CD4-positive, alpha-beta memory T cell (primary cell): ENCODE measurements at regions not wholly inside any gene's neighbourhood (a gene's known extent, or its start where the extent isn't known, plus 50 kb on each side); places are given as distances from the start of the nearest gene placed in this dataset.
"Not testable (repeated sequence)": the region's sequence is repeated elsewhere in the genome, so short reads cannot be mapped to it uniquely, and the experiment has no call there.

Experiments used
- CTCF ChIA-PET: fragments of 350-600 bp; sonication (Branson Sonifier 250); formaldehyde crosslinking; loops from one replicate; lab custom pipeline; 2021; ENCODE audit warnings: inconsistent platforms; ENCODE audit not compliant: partially characterized antibody; lab: Charles Lee
- POLR2A ChIA-PET: fragments of 350-600 bp; sonication (Branson Sonifier 250); formaldehyde crosslinking; loops from one replicate; lab custom pipeline; 2021; ENCODE audit not compliant: partially characterized antibody; lab: Charles Lee
- DNase-seq, 5 donors: peaks; one replicate each; pipeline versions ENCODE4 v3.0.0 to v3.0.0-alpha.2; 2020 to 2022; ENCODE audit warnings: mixed read lengths in 1 of 5
- H3K27ac ChIP-seq: one replicate; pipeline ENCODE4 v1.7.0; 2013; ENCODE audit warnings: low read depth, low read length
- H3K27me3 ChIP-seq: 2 replicates; pipeline ENCODE4 v1.7.0; 2013; ENCODE audit warnings: mild to moderate bottlenecking, low read length, moderate library complexity; ENCODE audit not compliant: insufficient read depth
- H3K36me3 ChIP-seq: 2 replicates; pipeline ENCODE4 v1.7.0; 2013; ENCODE audit warnings: mild to moderate bottlenecking, low read length, moderate library complexity; ENCODE audit not compliant: insufficient read depth
- H3K4me1 ChIP-seq: 2 replicates; pipeline ENCODE4 v1.7.0; 2013; ENCODE audit warnings: mild to moderate bottlenecking, low read length, moderate library complexity; ENCODE audit not compliant: insufficient read depth
- H3K4me3 ChIP-seq, 2 donors: one replicate each; pipeline ENCODE4 v1.7.0; 2013; ENCODE audit warnings: low read length in 2 of 2, mild to moderate bottlenecking in 1 of 2
- H3K9me3 ChIP-seq, 2 donors: one replicate each; pipeline ENCODE4 v1.7.0; 2013; ENCODE audit warnings: low read length in 2 of 2, control low read depth in 1 of 2; ENCODE audit not compliant: control insufficient read depth in 1 of 2
- H3K27ac Mint-ChIP-seq, 7 donors: one replicate each; pipeline ENCODE4 v1.8.0; 2020 to 2021; ENCODE audit warnings: mixed read lengths in 7 of 7, mild to moderate bottlenecking in 6 of 7, inconsistent platforms in 3 of 7, moderate library complexity in 3 of 7
- H3K27me3 Mint-ChIP-seq, 2 donors: one replicate each; pipeline ENCODE4 v1.8.0; 2020 to 2021; ENCODE audit warnings: mixed read lengths in 2 of 2
- H3K36me3 Mint-ChIP-seq, 2 donors: one replicate each; pipeline ENCODE4 v1.8.0; 2020 to 2021; ENCODE audit warnings: mixed read lengths in 2 of 2, inconsistent platforms in 1 of 2, mild to moderate bottlenecking in 1 of 2
- H3K4me1 Mint-ChIP-seq, 4 donors: one replicate each; pipeline ENCODE4 v1.8.0; 2020 to 2021; ENCODE audit warnings: mixed read lengths in 4 of 4, mild to moderate bottlenecking in 1 of 4
- H3K4me3 Mint-ChIP-seq, 8 donors: one replicate each; pipeline ENCODE4 v1.8.0; 2020 to 2021; ENCODE audit warnings: mixed read lengths in 8 of 8, mild to moderate bottlenecking in 7 of 8, moderate library complexity in 6 of 8, inconsistent platforms in 3 of 8
- H3K9me3 Mint-ChIP-seq, 8 donors: one replicate each; pipeline ENCODE4 v1.8.0; 2020 to 2021; ENCODE audit warnings: mixed read lengths in 8 of 8, mild to moderate bottlenecking in 5 of 8, inconsistent platforms in 3 of 8, moderate library complexity in 1 of 8
- intact Hi-C: fragments of 100-400 bp; cut with micrococcal nuclease; formaldehyde crosslinking; loops from one replicate; pipeline ENCODE4 v1.15.1; 2023

- H3K27ac ChIP-seq, H3K4me1 Mint-ChIP-seq, H3K4me1 ChIP-seq, POLR2A ChIA-PET, H3K9me3 ChIP-seq, H3K4me3 ChIP-seq, H3K27me3 ChIP-seq, H3K36me3 Mint-ChIP-seq, H3K9me3 Mint-ChIP-seq, H3K4me3 Mint-ChIP-seq, DNase-seq, H3K27ac Mint-ChIP-seq, H3K27me3 Mint-ChIP-seq, intact Hi-C loops, H3K36me3 ChIP-seq, CTCF ChIA-PET: not testable (repeated sequence)
Measured at GRCh38 chrX:40993395-40993794, 91.8 kb upstream of the USP9X start.

- POLR2A ChIA-PET, result interaction anchor here (1.7 kb wide), 1 partner anchor 88 kb away, joined by 3 read pairs; the partner anchor contains the start of gene USP9X
- CTCF ChIA-PET, result no interaction called here
Measured at GRCh38 chrX:40996886-40997530, 88.2 kb upstream of the USP9X start.

GRCh38 chrX:40998123-40998522, 87.1 kb upstream of the USP9X start:
- DNase-seq, result no peak
- no peaks in the 10 kb centered on the region for H3K27me3 ChIP-seq
- no peak overlapping the region for H3K4me3 ChIP-seq
- Mint-ChIP-seq H3K4me1 (no peaks in the 10 kb centered on the region), H3K27ac (no peak overlapping the region), H3K36me3 (no peaks in the 10 kb centered on the region), H3K4me3 (no peak overlapping the region), H3K9me3 (peaks cover 0 to 2% (median 0%) of the 10 kb centered on the region in 8 donors), H3K27me3 (no peaks in the 10 kb centered on the region)
- no peaks in the 10 kb centered on the region for H3K9me3 ChIP-seq
- H3K4me1 ChIP-seq, result no peaks in the 10 kb centered on the region
- no peaks in the 10 kb centered on the region for H3K36me3 ChIP-seq
- CTCF ChIA-PET, result no interaction called here
- no peak overlapping the region for H3K27ac ChIP-seq
- POLR2A ChIA-PET, result no interaction called here
- intact Hi-C loops, result no loop called here

More at GRCh38 chrX:40996886-40997530, 88.2 kb upstream of the USP9X start:
- no peaks in the 10 kb centered on the region for H3K4me1 Mint-ChIP-seq
- no peak for DNase-seq
- Histone ChIP-seq H3K27ac (no peak overlapping the region), H3K9me3 (no peaks in the 10 kb centered on the region), H3K4me1 (no peaks in the 10 kb centered on the region), H3K4me3 (no peak overlapping the region), H3K36me3 (no peaks in the 10 kb centered on the region), H3K27me3 (no peaks in the 10 kb centered on the region)
- no peak overlapping the region for H3K27ac Mint-ChIP-seq
- peak overlapping the region in 2 of 8 donors; percentile 24 to 44 for H3K4me3 Mint-ChIP-seq
- intact Hi-C loops, result no loop called here
- peaks cover 0 to 2% (median 0%) of the 10 kb centered on the region in 8 donors for H3K9me3 Mint-ChIP-seq
- no peaks in the 10 kb centered on the region for H3K36me3 Mint-ChIP-seq
- H3K27me3 Mint-ChIP-seq, result no peaks in the 10 kb centered on the region

- POLR2A ChIA-PET, result interaction anchor here (0.5 kb wide), 1 partner anchor 15 kb away, joined by 3 read pairs; no protein-coding TSS in a partner anchor
- no peak for DNase-seq
- Histone ChIP-seq H3K36me3 (no peaks in the 10 kb centered on the region), H3K27ac (no peak overlapping the region), H3K9me3 (no peaks in the 10 kb centered on the region), H3K4me1 (no peaks in the 10 kb centered on the region), H3K27me3 (no peaks in the 10 kb centered on the region), H3K4me3 (no peak overlapping the region)
- H3K4me1 Mint-ChIP-seq, result peaks cover 0 to 5% (median 3%) of the 10 kb centered on the region in 4 donors
- intact Hi-C loops, result no loop called here
- H3K4me3 Mint-ChIP-seq, result no peak overlapping the region
- no peak overlapping the region for H3K27ac Mint-ChIP-seq
- H3K9me3 Mint-ChIP-seq, result no peaks in the 10 kb centered on the region
- H3K36me3 Mint-ChIP-seq, result no peaks in the 10 kb centered on the region
- CTCF ChIA-PET, result no interaction called here
- no peaks in the 10 kb centered on the region for H3K27me3 Mint-ChIP-seq
Measured at GRCh38 chrX:41001327-41001726, 83.9 kb upstream of the USP9X start.

- Mint-ChIP-seq H3K27ac (no peak overlapping the region), H3K27me3 (no peaks in the 10 kb centered on the region), H3K4me3 (no peak overlapping the region), H3K36me3 (no peaks in the 10 kb centered on the region), H3K4me1 (peaks cover 0 to 5% (median 3%) of the 10 kb centered on the region in 4 donors), H3K9me3 (no peaks in the 10 kb centered on the region)
- no peak overlapping the region for H3K27ac ChIP-seq
- POLR2A ChIA-PET, result no interaction called here
- H3K36me3 ChIP-seq, result no peaks in the 10 kb centered on the region
- H3K27me3 ChIP-seq, result no peaks in the 10 kb centered on the region
- H3K4me3 ChIP-seq, result no peak overlapping the region
- intact Hi-C loops, result no loop called here
- no peaks in the 10 kb centered on the region for H3K9me3 ChIP-seq
- H3K4me1 ChIP-seq, result no peaks in the 10 kb centered on the region
- CTCF ChIA-PET, result no interaction called here
- DNase-seq, result no peak
Measured at GRCh38 chrX:41002026-41002425, 83.2 kb upstream of the USP9X start.

GRCh38 chrX:41003506-41004270, 81.6 kb upstream of the USP9X start:
- no peak for DNase-seq
- ChIA-PET POLR2A (no interaction called here), CTCF (no interaction called here)
- Mint-ChIP-seq H3K36me3 (no peaks in the 10 kb centered on the region), H3K4me1 (peaks cover 0 to 5% (median 3%) of the 10 kb centered on the region in 4 donors), H3K4me3 (no peak overlapping the region), H3K27me3 (no peaks in the 10 kb centered on the region), H3K27ac (no peak overlapping the region), H3K9me3 (no peaks in the 10 kb centered on the region)
- Histone ChIP-seq H3K9me3 (no peaks in the 10 kb centered on the region), H3K4me3 (no peak overlapping the region), H3K27ac (no peak overlapping the region), H3K36me3 (no peaks in the 10 kb centered on the region), H3K4me1 (no peaks in the 10 kb centered on the region), H3K27me3 (no peaks in the 10 kb centered on the region)
- intact Hi-C loops, result no loop called here

- intact Hi-C loops, result no loop called here
- Mint-ChIP-seq H3K36me3 (no peaks in the 10 kb centered on the region), H3K4me1 (peaks cover 7 to 12% (median 8%) of the 10 kb centered on the region in 4 donors), H3K4me3 (no peak overlapping the region), H3K27me3 (no peaks in the 10 kb centered on the region), H3K27ac (no peak overlapping the region), H3K9me3 (no peaks in the 10 kb centered on the region)
- no peaks in the 10 kb centered on the region for H3K27me3 ChIP-seq
- POLR2A ChIA-PET, result interaction anchor here (0.6 kb wide), 1 partner anchor 95 kb away, joined by 3 read pairs; no protein-coding TSS in a partner anchor
- H3K4me3 ChIP-seq, result no peak overlapping the region
- no peaks in the 10 kb centered on the region for H3K9me3 ChIP-seq
- CTCF ChIA-PET, result no interaction called here
- H3K27ac ChIP-seq, result no peak overlapping the region
- no peaks in the 10 kb centered on the region for H3K36me3 ChIP-seq
- peaks cover 9% of the 10 kb centered on the region for H3K4me1 ChIP-seq
- DNase-seq, result no peak
Measured at GRCh38 chrX:41005445-41005992, 79.7 kb upstream of the USP9X start.
